ENCODE measurements at regions not wholly inside any gene's neighbourhood (a gene's known extent, or its start where the extent isn't known, plus 50 kb on each side); places are given as distances from the start of the nearest gene placed in this dataset.
"Not testable (repeated sequence)": the region's sequence is repeated elsewhere in the genome, so short reads cannot be mapped to it uniquely, and the experiment has no call there.

GRCh38 chr4:73671348-73671747 is 51.1 kb upstream of the RASSF6 start:
- not testable (repeated sequence) for H3K4me3 ChIP-seq (ENCODE audit: low read depth, low read length); DNase-seq (ENCODE audit: low read depth)

GRCh38 chr4:73673286-73673685 is 53.0 kb upstream of the RASSF6 start:
- DNase-seq (ENCODE audit: low read depth) = no peak
- H3K4me3 ChIP-seq (ENCODE audit: low read depth, low read length) = no peak overlapping the region

GRCh38 chr4:73674451-73674919 is 54.2 kb upstream of the RASSF6 start:
- no peak for DNase-seq (ENCODE audit: low read depth)
- H3K4me3 ChIP-seq (ENCODE audit: low read depth, low read length) = no peak overlapping the region

GRCh38 chr4:73675623-73676022 is 55.4 kb upstream of the RASSF6 start:
- no peak overlapping the region for H3K4me3 ChIP-seq (ENCODE audit: low read depth, low read length)

GRCh38 chr4:73676136-73676535 is 55.9 kb upstream of the RASSF6 start:
- H3K4me3 ChIP-seq (ENCODE audit: low read depth, low read length) = no peak overlapping the region
- DNase-seq (ENCODE audit: low read depth) = no peak

More at GRCh38 chr4:73675623-73676022, 55.4 kb upstream of the RASSF6 start:
- DNase-seq (ENCODE audit: low read depth) = no peak

- no peak overlapping the region for H3K4me3 ChIP-seq (ENCODE audit: low read depth, low read length)
- no peak for DNase-seq (ENCODE audit: low read depth)
These were observed 56.7 kb upstream of the RASSF6 start for GRCh38 chr4:73676861-73677323.

- peak; percentile 64 for DNase-seq (ENCODE audit: low read depth)
- no peak overlapping the region for H3K4me3 ChIP-seq (ENCODE audit: low read depth, low read length)
These were observed 59.6 kb upstream of the RASSF6 start for GRCh38 chr4:73679836-73680235.

- no peak for DNase-seq (ENCODE audit: low read depth)
These were observed 58.6 kb upstream of the CXCL8 start for GRCh38 chr4:73681776-73682175.

GRCh38 chr4:73682508-73682907 is 57.9 kb upstream of the CXCL8 start:
- no peak for DNase-seq (ENCODE audit: low read depth)
- no peak overlapping the region for H3K4me3 ChIP-seq (ENCODE audit: low read depth, low read length)

More at GRCh38 chr4:73681776-73682175, 58.6 kb upstream of the CXCL8 start:
- H3K4me3 ChIP-seq (ENCODE audit: low read depth, low read length) = no peak overlapping the region

- no peak for DNase-seq (ENCODE audit: low read depth)
These were observed 57.3 kb upstream of the CXCL8 start for GRCh38 chr4:73683033-73683432.

GRCh38 chr4:73683456-73683855 is 56.9 kb upstream of the CXCL8 start:
- H3K4me3 ChIP-seq (ENCODE audit: low read depth, low read length) = no peak overlapping the region
- DNase-seq (ENCODE audit: low read depth) = no peak

More at GRCh38 chr4:73683033-73683432, 57.3 kb upstream of the CXCL8 start:
- H3K4me3 ChIP-seq (ENCODE audit: low read depth, low read length) = no peak overlapping the region

GRCh38 chr4:73684097-73684496 is 56.3 kb upstream of the CXCL8 start:
- no peak overlapping the region for H3K4me3 ChIP-seq (ENCODE audit: low read depth, low read length)
- no peak for DNase-seq (ENCODE audit: low read depth)

- H3K4me3 ChIP-seq (ENCODE audit: low read depth, low read length) = no peak overlapping the region
- DNase-seq (ENCODE audit: low read depth) = no peak
These were observed 55.3 kb upstream of the CXCL8 start for GRCh38 chr4:73685052-73685451.

GRCh38 chr4:73687421-73687820 is 52.9 kb upstream of the CXCL8 start:
- no peak for DNase-seq (ENCODE audit: low read depth)

GRCh38 chr4:73690051-73690738 is 50.2 kb upstream of the CXCL8 start:
- no peak overlapping the region for H3K4me3 ChIP-seq (ENCODE audit: low read depth, low read length)
- DNase-seq (ENCODE audit: low read depth) = peak; percentile 22

More at GRCh38 chr4:73687421-73687820, 52.9 kb upstream of the CXCL8 start:
- H3K4me3 ChIP-seq (ENCODE audit: low read depth, low read length) = no peak overlapping the region

Data from skeletal muscle cell (primary cell).